ENCODE measurements at regions not wholly inside any gene's neighbourhood (a gene's known extent, or its start where the extent isn't known, plus 50 kb on each side); places are given as distances from the start of the nearest gene placed in this dataset.

DNA sequence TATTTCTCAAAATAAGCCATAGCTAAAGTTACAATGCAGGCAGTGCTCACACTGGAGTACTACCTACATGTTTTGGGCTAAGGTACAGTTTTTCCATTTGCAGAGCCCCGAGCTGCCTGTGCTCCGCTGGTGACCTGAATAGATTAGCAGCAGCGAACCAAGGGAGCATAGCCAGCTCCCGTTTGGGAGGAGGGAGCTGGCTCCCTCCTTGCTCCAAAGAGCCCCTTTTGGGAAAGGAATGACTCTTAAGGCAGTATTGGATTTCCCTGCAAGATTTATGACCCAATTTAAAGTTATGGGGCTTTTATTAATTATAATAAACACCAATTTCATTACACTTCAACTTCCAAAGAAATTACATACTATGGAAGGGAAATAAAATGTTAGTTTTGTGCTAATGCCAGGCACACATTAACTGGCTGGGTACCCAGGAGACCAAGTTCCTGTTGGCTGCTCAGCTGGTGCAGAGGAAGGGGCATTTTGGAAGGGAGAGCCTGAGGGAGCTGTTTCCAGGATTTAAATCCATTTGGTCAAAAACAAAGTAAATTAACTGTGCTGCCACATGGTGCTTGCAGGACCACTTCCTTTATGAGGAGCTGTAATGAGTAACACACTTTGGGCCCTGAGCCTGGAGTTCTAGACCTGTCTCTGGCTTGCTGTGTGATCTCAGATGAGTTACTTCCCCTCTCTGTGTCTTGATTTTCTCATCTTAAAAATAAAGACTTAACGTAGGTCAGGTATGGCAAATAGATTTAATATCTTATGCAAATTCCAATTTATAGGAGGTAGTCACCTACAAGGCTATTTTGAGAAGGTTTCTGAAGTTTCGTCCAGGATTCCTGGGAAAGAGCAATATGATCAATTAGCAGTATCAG is 362.1 kb upstream of the CCL2 start:
- intact Hi-C loops (cut with micrococcal nuclease): no loop called here

DNA sequence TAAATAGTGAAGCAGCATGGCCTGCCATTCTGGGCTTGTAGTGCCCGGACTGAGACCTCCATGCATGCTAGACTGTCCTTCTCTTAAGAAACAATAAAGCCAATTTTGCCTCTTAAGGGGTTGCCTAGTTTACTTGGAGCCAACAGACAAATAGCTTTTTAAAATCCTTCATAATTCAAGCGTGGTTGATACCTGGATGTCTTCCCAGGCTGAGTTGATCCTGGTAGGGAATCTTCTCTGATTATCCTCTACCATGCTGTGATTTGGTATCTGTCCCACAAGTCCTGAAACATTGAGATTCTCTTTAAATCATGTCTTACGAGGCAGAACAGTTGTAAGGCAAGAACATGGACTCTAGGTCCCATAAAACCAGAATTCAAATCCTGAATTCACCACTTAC is 359.6 kb upstream of the CCL2 start:
- Mint-ChIP-seq H3K4me1 (ENCODE audit: low read depth) (peaks cover 5% of the 10 kb centered on the region), H3K9me3 (no peaks in the 10 kb centered on the region), H3K4me3 (no peak overlapping the region), H3K27ac (no peak overlapping the region), H3K36me3 (ENCODE audit: low read depth) (no peaks in the 10 kb centered on the region), H3K27me3 (peaks cover 8% of the 10 kb centered on the region)
- intact Hi-C loops (cut with micrococcal nuclease): no loop called here

More for the DNA sequence above, 362.1 kb upstream of the CCL2 start:
- peaks cover 13% of the 10 kb centered on the region for H3K27me3 Mint-ChIP-seq
- no peaks in the 10 kb centered on the region for H3K36me3 Mint-ChIP-seq (ENCODE audit: low read depth)
- H3K27ac Mint-ChIP-seq: no peak overlapping the region
- H3K4me3 Mint-ChIP-seq: no peak overlapping the region
- no peaks in the 10 kb centered on the region for H3K9me3 Mint-ChIP-seq
- H3K4me1 Mint-ChIP-seq (ENCODE audit: low read depth): peaks cover 5% of the 10 kb centered on the region

DNA sequence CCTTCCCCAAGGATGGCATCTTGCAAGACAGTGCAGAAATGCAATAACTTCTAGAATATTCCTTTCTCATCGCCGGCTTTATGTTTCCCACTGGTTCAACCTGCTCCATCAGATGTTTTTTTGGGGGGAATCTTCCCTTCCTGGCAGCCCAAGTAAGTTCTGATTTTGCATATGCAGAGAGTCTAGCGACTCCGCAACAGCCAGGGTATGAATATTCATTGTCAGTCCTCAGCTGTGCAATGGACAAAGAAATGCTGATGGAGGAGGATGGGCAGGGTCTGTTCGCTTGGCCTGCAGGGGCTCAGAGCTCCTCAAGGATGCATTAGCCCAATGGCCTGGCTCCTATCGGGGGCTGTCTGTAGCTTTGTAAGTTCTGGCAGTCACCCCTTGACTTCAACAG is 358.8 kb upstream of the CCL2 start:
- no peaks in the 10 kb centered on the region for H3K36me3 Mint-ChIP-seq (ENCODE audit: low read depth)
- no peaks in the 10 kb centered on the region for H3K9me3 Mint-ChIP-seq
- H3K4me3 Mint-ChIP-seq: no peak overlapping the region
- intact Hi-C loops (cut with micrococcal nuclease): no loop called here
- peaks cover 5% of the 10 kb centered on the region for H3K4me1 Mint-ChIP-seq (ENCODE audit: low read depth)
- H3K27ac Mint-ChIP-seq: no peak overlapping the region
- H3K27me3 Mint-ChIP-seq: peaks cover 9% of the 10 kb centered on the region

DNA sequence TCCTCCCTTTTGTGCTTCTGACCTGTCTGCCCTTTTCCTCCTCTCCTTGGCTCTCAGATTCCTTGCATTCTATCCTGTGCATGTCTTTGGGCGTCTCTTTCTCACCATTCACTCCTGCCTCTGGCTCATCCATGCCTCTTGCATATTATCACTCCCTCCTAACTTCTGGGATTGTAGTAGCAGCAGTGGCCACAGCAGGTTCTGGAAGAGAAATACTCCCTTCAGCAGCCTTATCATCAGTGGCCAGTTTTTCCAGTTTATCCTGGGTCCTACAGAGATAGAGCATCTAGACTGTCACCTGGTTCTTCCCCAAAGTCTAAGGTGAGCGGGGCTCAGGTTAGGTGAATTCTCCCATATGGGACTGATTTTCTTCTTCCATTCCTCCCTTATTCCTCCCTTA is 354.0 kb upstream of the CCL2 start:
- Mint-ChIP-seq H3K36me3 (ENCODE audit: low read depth) (no peaks in the 10 kb centered on the region), H3K4me1 (ENCODE audit: low read depth) (peaks cover 5% of the 10 kb centered on the region), H3K27me3 (peaks cover 8% of the 10 kb centered on the region), H3K4me3 (no peak overlapping the region), H3K9me3 (no peaks in the 10 kb centered on the region), H3K27ac (no peak overlapping the region)
- intact Hi-C loops (cut with micrococcal nuclease): no loop called here

DNA sequence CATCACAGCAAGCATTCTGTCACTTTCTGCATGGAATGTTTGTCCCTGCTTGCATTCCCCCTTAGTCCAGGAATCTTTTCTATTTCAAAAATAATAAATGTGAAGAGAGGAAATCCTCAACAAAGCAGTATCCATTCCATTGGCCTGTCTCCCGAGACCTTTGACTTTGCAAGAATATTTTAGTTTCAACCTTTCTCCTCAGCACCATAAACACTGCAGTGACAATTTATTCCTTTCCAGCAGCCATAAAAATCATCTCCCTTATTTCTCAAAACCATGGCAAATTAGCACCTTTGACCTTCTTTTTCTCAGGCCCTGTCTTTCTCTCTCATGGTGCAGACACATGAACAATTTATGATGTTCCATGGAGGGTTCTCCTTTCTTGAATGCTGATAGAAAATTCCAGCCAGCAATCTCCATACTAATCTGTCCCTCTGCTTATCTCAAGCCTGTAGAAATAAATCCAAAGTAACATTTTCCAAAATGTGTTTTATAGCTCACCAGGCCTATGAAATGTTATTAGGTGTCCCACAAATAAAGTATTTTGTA is 352.1 kb upstream of the CCL2 start:
- H3K4me1 Mint-ChIP-seq (ENCODE audit: low read depth): no peaks in the 10 kb centered on the region
- peaks cover 5% of the 10 kb centered on the region for H3K27me3 Mint-ChIP-seq
- H3K27ac Mint-ChIP-seq: no peak overlapping the region
- H3K36me3 Mint-ChIP-seq (ENCODE audit: low read depth): no peaks in the 10 kb centered on the region
- intact Hi-C loops (cut with micrococcal nuclease): no loop called here
- no peak overlapping the region for H3K4me3 Mint-ChIP-seq
- H3K9me3 Mint-ChIP-seq: no peaks in the 10 kb centered on the region

DNA sequence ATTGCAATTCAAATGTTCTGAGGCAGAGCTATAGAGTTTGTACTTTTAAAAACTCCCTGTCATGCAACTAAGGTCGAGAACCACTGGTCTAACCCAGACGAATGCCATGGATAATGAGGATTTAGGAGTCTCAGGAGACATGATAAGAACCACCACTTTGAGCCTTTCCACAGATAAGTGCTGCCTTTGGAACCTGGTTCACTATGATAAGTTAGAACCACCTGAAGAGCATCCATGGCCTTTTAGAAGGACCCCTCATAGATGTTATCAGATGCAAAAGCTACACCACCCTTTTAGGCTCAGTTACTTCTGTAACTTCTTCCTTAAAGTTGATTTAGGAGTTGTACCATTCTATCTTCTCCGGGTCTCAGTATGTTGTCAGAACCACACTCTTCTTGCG is 350.6 kb upstream of the CCL2 start:
- H3K4me1 Mint-ChIP-seq (ENCODE audit: low read depth): no peaks in the 10 kb centered on the region
- H3K9me3 Mint-ChIP-seq: no peaks in the 10 kb centered on the region
- H3K27me3 Mint-ChIP-seq: peaks cover 7% of the 10 kb centered on the region
- intact Hi-C loops (cut with micrococcal nuclease): no loop called here
- no peaks in the 10 kb centered on the region for H3K36me3 Mint-ChIP-seq (ENCODE audit: low read depth)
- H3K4me3 Mint-ChIP-seq: no peak overlapping the region
- no peak overlapping the region for H3K27ac Mint-ChIP-seq

DNA sequence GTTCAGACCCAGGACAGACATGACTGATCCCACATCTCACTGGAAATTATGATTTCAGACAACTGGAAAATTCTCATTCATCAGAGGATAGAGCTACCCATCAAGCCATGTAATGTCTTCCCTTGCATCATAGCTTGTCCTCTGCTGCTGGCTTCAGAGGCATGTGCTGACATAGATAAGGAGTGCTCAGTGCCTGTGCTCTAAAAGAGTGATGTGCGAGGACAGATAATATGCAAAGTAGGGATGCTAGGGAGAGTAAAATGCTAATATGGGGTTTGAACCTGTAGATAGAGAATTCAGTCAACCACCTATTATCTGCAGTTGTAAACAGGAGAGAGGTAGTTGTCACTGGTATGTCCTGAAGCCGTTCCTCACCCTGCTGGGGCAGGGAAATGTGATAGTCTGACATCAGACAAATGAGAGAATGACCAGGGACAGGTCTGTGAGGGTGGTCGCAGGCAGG is 349.7 kb upstream of the CCL2 start:
- H3K27ac Mint-ChIP-seq: no peak overlapping the region
- no peaks in the 10 kb centered on the region for H3K36me3 Mint-ChIP-seq (ENCODE audit: low read depth)
- H3K4me3 Mint-ChIP-seq: no peak overlapping the region
- H3K9me3 Mint-ChIP-seq: no peaks in the 10 kb centered on the region
- H3K27me3 Mint-ChIP-seq: peaks cover 7% of the 10 kb centered on the region
- intact Hi-C loops (cut with micrococcal nuclease): no loop called here
- H3K4me1 Mint-ChIP-seq (ENCODE audit: low read depth): no peaks in the 10 kb centered on the region

DNA sequence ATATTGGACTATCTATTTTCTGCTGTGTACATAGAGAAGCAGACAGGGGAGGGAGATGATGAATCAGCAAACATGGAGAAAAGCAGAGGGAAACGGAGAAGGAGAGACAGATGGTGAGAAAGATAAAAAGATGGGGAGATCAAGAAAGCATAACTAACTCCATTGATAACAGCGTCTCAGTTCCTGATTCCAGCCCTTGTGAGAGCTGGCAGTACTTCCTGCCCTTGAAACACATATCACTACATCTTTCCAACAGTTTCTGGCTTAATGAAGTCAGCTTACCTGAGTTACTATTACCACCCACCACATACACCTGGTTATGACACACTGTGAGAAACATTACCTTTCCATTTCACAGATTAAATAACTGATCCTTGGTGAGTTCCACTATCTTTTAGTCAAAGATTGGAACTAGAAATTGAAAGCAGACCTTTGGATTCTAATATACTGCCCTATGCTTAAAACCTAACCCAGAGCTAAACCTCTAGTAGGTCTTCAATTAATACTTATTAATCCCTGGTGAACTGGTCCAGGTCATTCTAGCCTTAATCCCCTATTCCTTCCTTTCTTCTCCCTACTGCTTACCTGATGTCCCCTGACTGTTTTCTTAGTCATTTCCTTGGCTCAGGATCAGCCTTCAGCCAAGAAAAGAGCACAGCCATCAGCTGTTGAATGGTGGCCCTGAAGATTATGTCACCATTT is 346.6 kb upstream of the CCL2 start:
- Mint-ChIP-seq H3K36me3 (ENCODE audit: low read depth) (no peaks in the 10 kb centered on the region), H3K27ac (no peak overlapping the region), H3K9me3 (no peaks in the 10 kb centered on the region), H3K4me1 (ENCODE audit: low read depth) (no peaks in the 10 kb centered on the region), H3K4me3 (no peak overlapping the region), H3K27me3 (peaks cover 1% of the 10 kb centered on the region)
- intact Hi-C loops (cut with micrococcal nuclease): no loop called here

DNA sequence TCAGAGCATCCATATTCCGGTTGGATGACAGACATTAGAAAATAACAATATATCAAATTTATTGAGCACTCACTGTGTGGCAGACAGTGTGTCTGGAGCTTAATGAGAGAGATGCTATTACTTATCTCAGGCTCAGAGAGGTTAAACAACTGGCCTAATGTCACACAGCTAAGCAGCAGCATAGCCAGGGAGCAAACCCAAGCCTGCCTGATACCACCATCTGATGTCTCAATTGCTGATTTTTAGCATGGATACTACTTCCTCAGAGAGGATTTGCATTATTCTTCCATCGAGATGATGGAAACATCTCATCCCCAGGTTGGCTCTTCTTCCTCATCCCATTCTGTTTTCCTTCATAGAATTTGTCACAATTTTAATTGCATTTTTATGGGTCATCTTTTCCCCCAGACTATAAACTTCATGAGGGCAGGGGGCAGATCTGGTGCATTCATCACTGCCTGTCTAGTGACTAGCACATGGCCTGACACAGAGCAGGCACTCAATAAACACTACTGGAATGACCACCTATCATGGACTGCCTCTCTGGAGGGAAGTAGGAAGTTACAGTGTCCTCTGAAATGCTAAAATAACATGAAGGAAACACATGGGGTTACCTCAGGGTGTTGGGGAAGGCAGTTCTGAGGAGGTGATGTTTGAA is 344.8 kb upstream of the CCL2 start:
- intact Hi-C loops (cut with micrococcal nuclease): no loop called here
- no peaks in the 10 kb centered on the region for H3K9me3 Mint-ChIP-seq
- H3K27me3 Mint-ChIP-seq: peaks cover 1% of the 10 kb centered on the region
- no peak overlapping the region for H3K27ac Mint-ChIP-seq
- no peak overlapping the region for H3K4me3 Mint-ChIP-seq
- H3K36me3 Mint-ChIP-seq (ENCODE audit: low read depth): no peaks in the 10 kb centered on the region
- no peaks in the 10 kb centered on the region for H3K4me1 Mint-ChIP-seq (ENCODE audit: low read depth)

DNA sequence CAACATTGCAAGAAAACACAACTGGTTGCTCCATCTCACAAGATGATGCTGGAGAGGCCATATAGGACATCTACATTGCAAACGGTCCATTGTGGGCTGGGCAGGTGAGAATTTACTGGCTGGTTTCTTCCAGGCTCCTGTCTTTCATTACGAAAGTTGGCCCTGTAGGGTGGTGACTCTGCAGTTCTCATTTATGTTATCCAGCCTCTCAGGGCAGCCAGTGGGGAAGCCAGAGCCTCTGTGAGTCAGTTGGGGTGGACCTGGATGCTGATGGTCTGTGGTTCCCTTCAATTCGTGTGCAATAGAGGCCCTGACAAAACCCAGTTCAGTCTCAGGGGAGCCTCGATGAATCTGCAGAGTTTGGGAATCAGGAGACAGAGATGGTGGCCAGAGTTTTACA is 341.0 kb upstream of the CCL2 start:
- Mint-ChIP-seq H3K4me1 (ENCODE audit: low read depth) (no peaks in the 10 kb centered on the region), H3K36me3 (ENCODE audit: low read depth) (no peaks in the 10 kb centered on the region), H3K27ac (no peak overlapping the region), H3K9me3 (no peaks in the 10 kb centered on the region), H3K4me3 (no peak overlapping the region), H3K27me3 (peaks cover 7% of the 10 kb centered on the region)
- intact Hi-C loops (cut with micrococcal nuclease): no loop called here

DNA sequence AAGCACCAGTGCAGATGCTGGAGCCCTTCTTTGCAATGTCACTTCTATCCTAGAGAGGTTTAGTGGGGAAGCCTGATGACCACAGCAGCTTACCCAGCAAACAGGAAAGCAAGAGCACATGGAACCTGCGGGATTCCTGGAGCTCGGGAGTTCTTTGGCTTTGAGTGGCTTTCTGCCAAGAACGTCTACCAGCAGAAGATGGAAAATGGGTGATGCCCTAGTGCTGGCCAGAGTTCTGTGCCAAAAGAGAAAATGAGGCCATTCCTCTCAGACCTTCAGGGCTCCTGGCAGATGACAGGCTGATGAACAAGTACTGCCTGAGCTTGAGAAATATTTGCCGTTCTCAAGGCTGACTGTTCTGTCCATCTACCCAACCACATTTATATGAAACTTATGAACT is 332.1 kb upstream of the CCL2 start:
- Mint-ChIP-seq H3K27ac (no peak overlapping the region), H3K27me3 (peaks cover 16% of the 10 kb centered on the region), H3K36me3 (ENCODE audit: low read depth) (no peaks in the 10 kb centered on the region), H3K4me1 (ENCODE audit: low read depth) (no peaks in the 10 kb centered on the region), H3K4me3 (no peak overlapping the region), H3K9me3 (no peaks in the 10 kb centered on the region)
- intact Hi-C loops (cut with micrococcal nuclease): no loop called here

DNA sequence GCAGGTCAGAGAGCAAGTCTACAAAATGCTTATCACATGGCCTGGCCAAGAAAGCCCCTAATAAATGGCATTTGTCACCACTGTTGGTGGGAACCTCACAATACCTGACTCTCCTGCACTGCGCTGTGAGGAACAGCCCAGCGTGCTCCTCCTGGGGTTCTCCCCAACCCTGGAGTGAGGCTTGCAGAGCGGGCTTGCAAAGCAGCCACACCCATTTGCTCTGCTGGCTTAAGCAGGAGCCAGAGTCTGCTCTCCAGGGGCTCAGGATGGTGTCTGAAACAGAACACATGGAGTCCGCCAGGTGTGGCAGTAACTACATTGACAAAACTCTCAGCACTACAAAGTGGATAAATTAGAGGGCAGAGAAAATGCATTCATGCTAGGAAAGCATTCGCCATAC is 331.0 kb upstream of the CCL2 start:
- no peak overlapping the region for H3K4me3 Mint-ChIP-seq
- H3K4me1 Mint-ChIP-seq (ENCODE audit: low read depth): no peaks in the 10 kb centered on the region
- H3K9me3 Mint-ChIP-seq: no peaks in the 10 kb centered on the region
- peaks cover 14% of the 10 kb centered on the region for H3K27me3 Mint-ChIP-seq
- intact Hi-C loops (cut with micrococcal nuclease): no loop called here
- no peak overlapping the region for H3K27ac Mint-ChIP-seq
- no peaks in the 10 kb centered on the region for H3K36me3 Mint-ChIP-seq (ENCODE audit: low read depth)

DNA sequence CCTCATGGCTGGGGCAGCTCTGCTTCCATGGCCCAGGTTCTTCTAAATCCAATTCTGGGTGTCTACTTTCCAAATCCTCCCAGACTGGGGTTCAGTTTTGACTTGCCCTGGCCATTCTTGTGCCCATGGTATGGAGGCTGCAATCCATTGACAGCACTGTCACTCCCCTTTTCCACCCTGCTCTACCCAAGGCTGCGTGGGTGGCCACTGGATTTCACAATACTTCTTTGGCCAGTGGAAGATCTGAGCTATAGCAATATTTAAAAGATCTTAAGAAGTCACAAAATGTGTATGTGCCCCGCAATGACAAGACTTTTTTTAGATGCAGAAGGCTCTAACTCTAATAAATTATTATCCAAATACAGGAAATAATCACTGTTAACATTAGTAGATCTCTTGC is 329.4 kb upstream of the CCL2 start:
- Mint-ChIP-seq H3K4me3 (no peak overlapping the region), H3K9me3 (no peaks in the 10 kb centered on the region), H3K36me3 (ENCODE audit: low read depth) (no peaks in the 10 kb centered on the region), H3K27ac (no peak overlapping the region), H3K4me1 (ENCODE audit: low read depth) (no peaks in the 10 kb centered on the region), H3K27me3 (peaks cover 14% of the 10 kb centered on the region)
- intact Hi-C loops (cut with micrococcal nuclease): no loop called here

DNA sequence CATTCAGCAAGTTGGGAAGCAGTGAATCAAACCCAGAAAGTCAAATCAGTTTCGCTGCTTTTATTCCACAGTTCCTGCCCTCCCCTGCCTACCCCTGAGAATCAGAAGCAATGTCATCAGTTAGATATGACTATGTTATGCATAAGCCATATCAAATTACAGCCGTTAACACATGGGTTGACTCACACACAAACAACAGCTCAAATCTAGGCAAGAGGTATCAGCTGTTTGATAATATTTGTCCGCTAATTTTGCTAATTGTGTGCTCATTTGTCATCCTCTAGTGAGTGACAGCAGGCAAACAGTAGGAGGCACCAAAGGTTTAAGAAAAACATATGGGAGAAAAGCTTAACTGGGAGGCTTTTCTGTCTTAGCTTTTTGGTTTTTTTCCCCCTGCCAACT is 327.4 kb upstream of the CCL2 start:
- no peaks in the 10 kb centered on the region for H3K9me3 Mint-ChIP-seq
- no peaks in the 10 kb centered on the region for H3K36me3 Mint-ChIP-seq (ENCODE audit: low read depth)
- no peak overlapping the region for H3K4me3 Mint-ChIP-seq
- peaks cover 5% of the 10 kb centered on the region for H3K27me3 Mint-ChIP-seq
- H3K27ac Mint-ChIP-seq: no peak overlapping the region
- intact Hi-C loops (cut with micrococcal nuclease): no loop called here
- no peaks in the 10 kb centered on the region for H3K4me1 Mint-ChIP-seq (ENCODE audit: low read depth)

All from dendritic cell treated with granulocyte-macrophage colony-stimulating factor and Interleukin-4, amounts not matched to agents 40 ng/mL and 50 ng/mL, for 4 days (primary cell).